ENCODE measurements at regions not wholly inside any gene's neighbourhood (a gene's known extent, or its start where the extent isn't known, plus 50 kb on each side); places are given as distances from the start of the nearest gene placed in this dataset.

GRCh38 chr14:100657780-100658179 lies 68.9 kb upstream of the DLK1 start:
- Histone ChIP-seq H3K27me3 (replicated peaks; ENCODE audit: insufficient read depth) (no peaks in the 10 kb centered on the region), H3K9me3 (no peaks in the 10 kb centered on the region), H3K4me3 (no peak overlapping the region), H3K36me3 (no peaks in the 10 kb centered on the region), H3K27ac (no peak overlapping the region), H3K4me1 (replicated peaks) (no peaks in the 10 kb centered on the region)
- DNase-seq (ENCODE audit: low spot score): no peak
- intact Hi-C loops (cut with DNase I): loop anchor here (10.0 kb wide), 1 partner anchor 133 kb away; no protein-coding TSS in a partner anchor
- TF ChIP-seq, protein P1, sequence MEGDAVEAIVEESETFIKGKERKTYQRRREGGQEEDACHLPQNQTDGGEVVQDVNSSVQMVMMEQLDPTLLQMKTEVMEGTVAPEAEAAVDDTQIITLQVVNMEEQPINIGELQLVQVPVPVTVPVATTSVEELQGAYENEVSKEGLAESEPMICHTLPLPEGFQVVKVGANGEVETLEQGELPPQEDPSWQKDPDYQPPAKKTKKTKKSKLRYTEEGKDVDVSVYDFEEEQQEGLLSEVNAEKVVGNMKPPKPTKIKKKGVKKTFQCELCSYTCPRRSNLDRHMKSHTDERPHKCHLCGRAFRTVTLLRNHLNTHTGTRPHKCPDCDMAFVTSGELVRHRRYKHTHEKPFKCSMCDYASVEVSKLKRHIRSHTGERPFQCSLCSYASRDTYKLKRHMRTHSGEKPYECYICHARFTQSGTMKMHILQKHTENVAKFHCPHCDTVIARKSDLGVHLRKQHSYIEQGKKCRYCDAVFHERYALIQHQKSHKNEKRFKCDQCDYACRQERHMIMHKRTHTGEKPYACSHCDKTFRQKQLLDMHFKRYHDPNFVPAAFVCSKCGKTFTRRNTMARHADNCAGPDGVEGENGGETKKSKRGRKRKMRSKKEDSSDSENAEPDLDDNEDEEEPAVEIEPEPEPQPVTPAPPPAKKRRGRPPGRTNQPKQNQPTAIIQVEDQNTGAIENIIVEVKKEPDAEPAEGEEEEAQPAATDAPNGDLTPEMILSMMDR (IDR thresholded peaks at IDR 0.05): no peak
- TF ChIP-seq POLR2AphosphoS5 (IDR thresholded peaks at IDR 0.05): no peak
- no peak for TF ChIP-seq POLR2A (IDR thresholded peaks at IDR 0.05)
- 82% methylated on average over 4 of the region's 4 CpGs for WGBS

- no peaks in the 10 kb centered on the region for H3K27me3 ChIP-seq (replicated peaks; ENCODE audit: insufficient read depth)
- H3K4me3 ChIP-seq: no peak overlapping the region
- no peaks in the 10 kb centered on the region for H3K9me3 ChIP-seq
- no peaks in the 10 kb centered on the region for H3K4me1 ChIP-seq (replicated peaks)
- no peak overlapping the region for H3K27ac ChIP-seq
- 64% methylated on average over 6 of the region's 6 CpGs for WGBS
- no peak for TF ChIP-seq POLR2AphosphoS5 (IDR thresholded peaks at IDR 0.05)
- TF ChIP-seq, protein P1 (IDR thresholded peaks at IDR 0.05): no peak
- TF ChIP-seq POLR2A (IDR thresholded peaks at IDR 0.05): no peak
- intact Hi-C loops (cut with DNase I): loop anchor here (10.0 kb wide), 1 partner anchor 134 kb away; no protein-coding TSS in a partner anchor
- no peaks in the 10 kb centered on the region for H3K36me3 ChIP-seq
- no peak for DNase-seq (ENCODE audit: low spot score)
Measured at GRCh38 chr14:100658181-100658886, 68.4 kb upstream of the DLK1 start.

- no peak for DNase-seq (ENCODE audit: low spot score)
- H3K4me1 ChIP-seq (replicated peaks): no peaks in the 10 kb centered on the region
- no peaks in the 10 kb centered on the region for H3K36me3 ChIP-seq
- H3K4me3 ChIP-seq: no peak overlapping the region
- no peaks in the 10 kb centered on the region for H3K27me3 ChIP-seq (replicated peaks; ENCODE audit: insufficient read depth)
- no peak for TF ChIP-seq POLR2A (IDR thresholded peaks at IDR 0.05)
- TF ChIP-seq, protein P1 (IDR thresholded peaks at IDR 0.05): no peak
- no peak for TF ChIP-seq POLR2AphosphoS5 (IDR thresholded peaks at IDR 0.05)
- intact Hi-C loops (cut with DNase I): loop anchor here (5.0 to 10.0 kb wide), 5 partner anchors 135 to 968 kb away; no protein-coding TSS in a partner anchor
- no peaks in the 10 kb centered on the region for H3K9me3 ChIP-seq
- WGBS: 93% methylated on average over 17 of the region's 17 CpGs
- H3K27ac ChIP-seq: no peak overlapping the region
Measured at GRCh38 chr14:100659345-100660001, 67.2 kb upstream of the DLK1 start.

- H3K27me3 ChIP-seq (replicated peaks; ENCODE audit: insufficient read depth): no peaks in the 10 kb centered on the region
- intact Hi-C loops (cut with DNase I): loop anchor here (5.0 to 10.0 kb wide), 4 partner anchors 162 to 967 kb away; no protein-coding TSS in a partner anchor
- no peaks in the 10 kb centered on the region for H3K9me3 ChIP-seq
- no peak overlapping the region for H3K4me3 ChIP-seq
- peaks cover 4% of the 10 kb centered on the region for H3K4me1 ChIP-seq (replicated peaks)
- no peaks in the 10 kb centered on the region for H3K36me3 ChIP-seq
- TF ChIP-seq POLR2AphosphoS5 (IDR thresholded peaks at IDR 0.05) (no peak), POLR2A (IDR thresholded peaks at IDR 0.05) (no peak)
- TF ChIP-seq, protein P1 (IDR thresholded peaks at IDR 0.05): no peak
- H3K27ac ChIP-seq: no peak overlapping the region
- 87% methylated on average over 6 of the region's 6 CpGs for WGBS
- no peak for DNase-seq (ENCODE audit: low spot score)
Measured at GRCh38 chr14:100660498-100660881, 66.2 kb upstream of the DLK1 start.

Measured in prostate gland (tissue), 2 donors.